ENCODE measurements at regions not wholly inside any gene's neighbourhood (a gene's known extent, or its start where the extent isn't known, plus 50 kb on each side); places are given as distances from the start of the nearest gene placed in this dataset.
A peak's percentile ranks its signal among the peaks of the same experiment; 100 is the strongest.

DNA sequence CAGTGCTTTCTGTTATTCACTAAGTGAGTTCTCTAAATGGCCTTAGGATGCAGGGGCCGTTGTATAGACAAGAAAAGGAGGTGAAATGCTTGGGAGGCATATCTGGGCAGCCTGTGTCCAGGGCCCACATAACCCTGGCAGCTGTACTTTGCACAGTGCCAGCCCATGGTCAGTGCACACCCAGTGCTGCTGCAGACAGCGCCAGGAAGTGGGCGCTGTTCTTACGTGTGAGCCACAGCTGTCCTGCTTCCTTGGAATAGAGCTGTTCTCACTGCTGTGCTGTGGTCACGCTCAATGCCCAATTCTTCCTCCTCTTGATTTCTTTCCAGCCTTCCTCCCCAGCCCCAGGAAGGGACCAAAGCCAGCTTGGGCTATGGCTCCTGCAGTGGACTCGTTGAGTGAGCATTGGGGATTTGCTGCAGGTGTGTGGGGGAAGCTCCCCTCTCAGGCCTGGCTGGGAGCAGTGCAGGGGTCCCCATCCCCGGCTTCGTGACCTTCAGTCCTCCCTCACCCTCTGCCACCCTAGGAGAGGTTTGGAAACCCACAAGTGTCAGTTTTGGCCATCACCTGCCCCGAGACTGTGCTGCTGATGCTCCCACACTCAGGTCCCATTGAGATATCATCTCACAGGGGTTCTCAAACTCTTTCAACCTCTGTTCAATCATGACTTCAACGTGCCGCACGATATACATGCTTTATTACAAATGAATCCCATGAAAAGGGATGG, 246.8 kb upstream of the EXOC2 start:
- TF ChIP-seq, protein P1, sequence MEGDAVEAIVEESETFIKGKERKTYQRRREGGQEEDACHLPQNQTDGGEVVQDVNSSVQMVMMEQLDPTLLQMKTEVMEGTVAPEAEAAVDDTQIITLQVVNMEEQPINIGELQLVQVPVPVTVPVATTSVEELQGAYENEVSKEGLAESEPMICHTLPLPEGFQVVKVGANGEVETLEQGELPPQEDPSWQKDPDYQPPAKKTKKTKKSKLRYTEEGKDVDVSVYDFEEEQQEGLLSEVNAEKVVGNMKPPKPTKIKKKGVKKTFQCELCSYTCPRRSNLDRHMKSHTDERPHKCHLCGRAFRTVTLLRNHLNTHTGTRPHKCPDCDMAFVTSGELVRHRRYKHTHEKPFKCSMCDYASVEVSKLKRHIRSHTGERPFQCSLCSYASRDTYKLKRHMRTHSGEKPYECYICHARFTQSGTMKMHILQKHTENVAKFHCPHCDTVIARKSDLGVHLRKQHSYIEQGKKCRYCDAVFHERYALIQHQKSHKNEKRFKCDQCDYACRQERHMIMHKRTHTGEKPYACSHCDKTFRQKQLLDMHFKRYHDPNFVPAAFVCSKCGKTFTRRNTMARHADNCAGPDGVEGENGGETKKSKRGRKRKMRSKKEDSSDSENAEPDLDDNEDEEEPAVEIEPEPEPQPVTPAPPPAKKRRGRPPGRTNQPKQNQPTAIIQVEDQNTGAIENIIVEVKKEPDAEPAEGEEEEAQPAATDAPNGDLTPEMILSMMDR (IDR thresholded peaks at IDR 0.05): peak in 1 of 6 experiments; percentile 16
- no peak for TF ChIP-seq POLR2A (IDR thresholded peaks at IDR 0.05)

All from esophagus squamous epithelium (tissue), 4 donors.